Endothelial cell of umbilical vein (primary cell): ENCODE measurements at regions not wholly inside any gene's neighbourhood (a gene's known extent, or its start where the extent isn't known, plus 50 kb on each side); places are given as distances from the start of the nearest gene placed in this dataset.

Experiments
- CTCF ChIP-seq, 2 donors: IDR thresholded peaks; 1 replicate in 1 of 2; 2 replicates in 1 of 2; pipeline ENCODE4 v1.5.1; 2011; ENCODE audit warnings: low read length in 2 of 2, mild to moderate bottlenecking in 2 of 2, moderate library complexity in 2 of 2, control low read depth in 1 of 2, inconsistent platforms in 1 of 2, low read depth in 1 of 2; ENCODE audit not compliant: insufficient read depth in 1 of 2; ENCODE audit errors: extremely low read depth in 1 of 2
- EZH2 ChIP-seq: IDR thresholded peaks from 2 replicates; pipeline ENCODE4 v1.6.1; 2012; ENCODE audit warnings: borderline replicate concordance, low read depth, mild to moderate bottlenecking, moderate library complexity, low read length, inconsistent platforms; ENCODE audit not compliant: severe bottlenecking
- POLR2A ChIP-seq: IDR thresholded peaks from 2 replicates; pipeline ENCODE4 v1.6.1; 2012; ENCODE audit warnings: low read depth, mild to moderate bottlenecking, control low read depth, low read length
- POLR2AphosphoS5 ChIP-seq: IDR thresholded peaks from 2 replicates; pipeline ENCODE4 v1.6.1; 2012; ENCODE audit warnings: low read depth, mild to moderate bottlenecking, control low read depth, low read length, moderate library complexity; ENCODE audit not compliant: insufficient read depth

- TF ChIP-seq CTCF (IDR thresholded peaks at IDR 0.05; ENCODE audit: extremely low read depth in 1 of 2, insufficient read depth in 1 of 2, low read depth in 1 of 2, low read length in 2 of 2) (no peak), EZH2 (no peak), POLR2AphosphoS5 (no peak), POLR2A (no peak)
Observed at GRCh38 chr11:70829886-70830272, 422.5 kb downstream of the SHANK2 start.
